SKM-1 treated with dmso at 0.1 percent for 144 hours (cell line): ENCODE measurements at regions not wholly inside any gene's neighbourhood (a gene's known extent, or its start where the extent isn't known, plus 50 kb on each side); places are given as distances from the start of the nearest gene placed in this dataset.
"Not testable (repeated sequence)": the region's sequence is repeated elsewhere in the genome, so short reads cannot be mapped to it uniquely, and the experiment has no call there.

ENCODE experiments used
- DNase-seq: peaks from one replicate; lab custom pipeline; 2025; ENCODE audit not compliant: unreplicated experiment; lab: John Stamatoyannopoulos, UW

DNA sequence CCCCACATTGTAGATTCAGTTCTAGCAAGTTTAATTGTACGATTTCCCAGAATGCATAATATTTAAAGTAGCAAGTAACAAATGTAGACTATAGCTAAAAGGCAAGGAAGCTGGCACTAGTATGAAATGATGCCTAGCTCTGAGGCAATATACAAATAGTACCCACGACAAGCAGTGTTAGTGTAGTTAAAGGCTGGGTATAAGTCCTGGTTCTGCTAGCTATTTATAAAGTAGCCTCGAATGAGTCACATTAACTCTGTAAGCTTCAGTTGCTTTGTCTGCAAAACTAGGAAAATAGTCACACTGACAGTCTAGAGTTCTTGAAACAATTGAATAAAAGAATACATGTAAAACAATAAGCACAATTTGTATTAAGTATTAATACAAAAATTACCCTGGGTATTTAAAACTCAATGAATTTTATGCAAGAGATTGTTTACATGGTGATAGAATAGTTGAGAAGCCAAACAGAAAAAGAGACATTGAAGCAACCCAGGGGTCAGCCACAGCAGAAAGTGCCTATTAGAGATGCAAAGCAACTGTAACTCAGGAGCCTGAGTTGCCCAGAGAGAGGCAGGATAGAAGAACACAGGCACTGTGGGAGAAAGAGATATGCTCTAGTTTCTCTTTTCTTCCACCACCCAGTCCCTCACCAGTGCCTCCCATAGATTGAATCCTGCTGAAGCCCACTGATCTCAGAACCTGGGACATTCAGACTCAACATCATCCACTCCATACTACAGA, 949.0 kb downstream of the C4orf33 start:
- DNase-seq = no peak

GRCh38 chr4:130053723-130054122, 957.8 kb downstream of the C4orf33 start:
- DNase-seq = no peak

DNA sequence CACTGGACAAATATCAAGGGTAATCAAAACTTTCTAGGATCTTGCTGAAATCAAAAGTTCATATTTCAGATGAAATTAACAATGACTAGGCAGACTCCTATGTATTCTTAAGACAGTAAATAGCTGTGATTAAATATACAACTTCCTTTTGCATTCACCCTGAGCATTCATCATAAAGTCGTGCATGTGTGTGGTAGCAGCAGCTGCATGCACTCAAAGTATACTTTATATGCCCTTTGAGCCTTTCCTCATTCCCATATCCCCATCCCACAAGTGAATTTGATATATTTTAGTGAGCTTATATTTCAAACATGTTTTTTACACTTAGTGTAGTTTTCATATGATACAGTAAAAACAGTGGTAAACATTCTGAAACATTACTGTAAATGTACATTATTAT, 959.0 kb downstream of the C4orf33 start:
- DNase-seq = no peak

GRCh38 chr4:130056286-130056685, 960.3 kb downstream of the C4orf33 start:
- DNase-seq = no peak

DNA sequence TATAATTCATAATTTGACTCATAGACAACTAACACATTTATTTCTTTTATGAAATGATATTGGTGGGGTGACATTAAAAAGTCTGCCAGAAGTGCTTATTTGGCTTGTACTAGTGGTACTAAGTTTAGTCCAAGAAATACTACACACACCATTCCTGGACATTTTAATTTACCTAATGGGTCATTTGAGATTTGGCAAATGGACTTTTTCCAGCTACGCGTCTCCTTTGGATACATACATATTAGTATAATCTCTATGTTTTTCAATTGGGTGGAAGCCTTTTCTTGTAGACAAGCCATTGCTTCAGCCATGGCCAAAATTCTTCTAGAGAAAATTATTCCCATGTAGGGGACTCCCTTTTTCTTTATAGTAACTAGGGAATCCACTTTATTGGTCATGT, 968.5 kb downstream of the C4orf33 start:
- no peak for DNase-seq

GRCh38 chr4:130067419-130067818, 971.5 kb downstream of the C4orf33 start:
- DNase-seq = no peak

DNA sequence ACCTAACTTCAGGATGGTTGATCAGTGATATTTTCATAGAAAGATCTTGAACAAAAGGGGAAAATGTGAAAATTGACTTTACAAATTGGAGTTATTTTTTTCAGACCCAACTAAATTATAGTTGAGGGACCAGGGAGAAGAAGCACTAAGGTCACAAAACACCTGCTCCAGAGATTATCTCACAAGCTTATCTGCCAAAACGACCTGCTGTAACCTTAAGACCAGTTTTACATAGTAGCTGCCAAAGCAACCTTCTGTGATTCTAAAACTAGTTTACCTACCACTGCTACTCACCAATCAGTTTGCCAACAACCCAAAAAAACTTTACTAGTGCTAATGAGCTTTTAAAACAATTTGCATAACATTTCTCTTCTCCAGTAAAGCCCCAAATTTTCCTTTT, 972.1 kb downstream of the C4orf33 start:
- DNase-seq = no peak

DNA sequence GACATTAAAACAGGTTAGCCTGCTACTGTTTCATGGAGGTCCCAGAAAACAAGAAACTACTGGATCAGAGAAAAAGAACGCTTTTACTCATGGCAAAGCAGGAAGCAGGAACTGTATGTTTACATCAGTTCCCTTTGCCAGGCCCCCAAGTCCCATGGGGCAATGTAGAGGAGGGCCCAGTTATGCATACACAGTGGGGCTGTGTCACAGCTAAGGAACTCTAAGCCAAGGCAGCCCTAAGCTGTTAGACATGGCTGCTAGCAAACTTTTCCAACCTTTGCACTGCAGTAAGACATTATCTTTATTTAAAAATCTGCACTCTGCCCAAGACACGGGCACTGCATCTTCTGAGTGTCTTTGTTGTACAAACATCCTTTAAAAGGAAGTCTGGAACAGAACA, 975.8 kb downstream of the C4orf33 start:
- DNase-seq = no peak

GRCh38 chr4:130073145-130073790, 977.3 kb downstream of the C4orf33 start:
- DNase-seq = no peak

DNA sequence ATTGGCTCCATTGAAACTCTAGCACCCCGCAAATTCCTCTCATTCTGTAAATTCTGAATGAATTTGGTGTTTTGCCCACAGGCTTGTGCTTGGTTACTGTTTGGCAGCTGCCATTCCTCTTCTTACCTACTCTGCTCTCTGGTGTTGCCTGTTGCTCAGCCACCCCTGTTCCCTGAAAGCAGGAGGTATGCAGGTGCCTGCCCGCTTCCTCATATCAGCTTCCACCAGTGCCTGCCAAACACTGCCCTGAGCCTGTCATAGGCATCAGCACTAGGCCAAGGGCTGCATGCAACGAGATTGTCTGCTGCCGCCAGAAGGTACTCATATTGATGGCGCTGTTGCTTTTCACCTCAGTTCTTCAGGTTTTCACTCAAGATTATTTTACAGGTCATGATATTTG, 978.1 kb downstream of the C4orf33 start:
- no peak for DNase-seq

DNA sequence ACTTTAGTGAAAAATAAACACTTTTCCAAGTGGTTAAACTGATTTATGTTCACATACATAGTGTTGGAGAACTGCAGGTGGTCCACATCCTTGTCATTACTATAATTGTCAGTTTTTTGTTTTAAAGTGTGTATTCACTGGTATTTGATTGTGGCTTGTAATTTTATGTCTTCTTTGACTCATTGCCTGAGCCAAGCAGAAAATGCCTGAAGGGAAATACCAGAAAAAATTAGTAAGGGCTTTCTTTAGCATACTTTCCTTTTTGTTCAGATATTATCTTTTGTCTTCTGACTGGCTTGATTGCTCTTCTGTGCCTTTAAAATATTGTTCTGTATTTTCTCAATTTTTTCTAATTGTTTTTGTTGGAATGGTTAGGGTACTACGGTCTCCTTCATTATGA, 981.3 kb downstream of the C4orf33 start:
- no peak for DNase-seq

DNA sequence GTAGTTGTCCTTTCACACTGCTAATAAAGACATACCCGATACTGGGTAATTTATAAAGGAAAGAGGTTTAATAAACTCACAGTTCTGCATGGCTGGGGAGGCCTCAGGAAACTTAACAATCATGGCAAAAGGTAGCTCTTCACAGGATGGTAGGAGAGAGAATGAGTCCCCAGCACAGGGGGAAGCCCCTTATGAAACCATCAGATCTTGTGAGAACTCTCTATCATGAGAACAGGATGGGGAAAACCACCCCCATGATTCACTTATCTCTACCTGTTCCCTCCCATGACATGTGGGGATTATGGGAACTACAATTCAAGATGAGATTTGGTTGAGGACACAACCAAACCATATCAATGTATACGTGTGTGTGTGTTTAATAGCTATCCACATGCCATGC, 983.1 kb downstream of the C4orf33 start:
- not testable (repeated sequence) for DNase-seq

DNA sequence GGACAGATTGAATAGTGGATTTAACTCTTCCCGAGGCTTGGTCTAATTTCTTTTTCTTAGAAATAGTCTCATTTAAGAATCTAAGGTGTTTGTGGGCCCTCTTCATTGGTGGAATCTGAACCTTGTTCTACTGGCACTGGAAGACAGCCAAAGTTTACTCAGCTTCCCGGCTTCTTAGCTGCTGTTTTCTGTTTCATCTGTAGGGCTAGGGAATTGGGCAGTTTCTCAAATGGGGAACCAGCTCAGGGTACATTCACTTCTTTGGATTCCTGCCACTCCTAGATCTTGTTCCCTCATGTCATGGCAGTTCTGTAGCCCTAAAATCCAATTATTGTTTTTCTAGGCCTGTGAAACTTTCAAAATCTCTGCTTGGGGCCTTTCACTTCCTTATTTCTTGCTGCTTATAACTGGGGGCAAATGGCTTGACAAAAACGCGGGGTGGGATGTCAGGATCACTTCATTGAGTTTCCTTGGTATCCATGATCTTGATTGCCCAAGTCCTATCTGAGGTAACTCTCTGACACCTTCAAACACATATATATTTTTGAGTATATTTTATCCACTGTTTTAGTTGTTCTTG, 985.0 kb downstream of the C4orf33 start:
- no peak for DNase-seq

DNA sequence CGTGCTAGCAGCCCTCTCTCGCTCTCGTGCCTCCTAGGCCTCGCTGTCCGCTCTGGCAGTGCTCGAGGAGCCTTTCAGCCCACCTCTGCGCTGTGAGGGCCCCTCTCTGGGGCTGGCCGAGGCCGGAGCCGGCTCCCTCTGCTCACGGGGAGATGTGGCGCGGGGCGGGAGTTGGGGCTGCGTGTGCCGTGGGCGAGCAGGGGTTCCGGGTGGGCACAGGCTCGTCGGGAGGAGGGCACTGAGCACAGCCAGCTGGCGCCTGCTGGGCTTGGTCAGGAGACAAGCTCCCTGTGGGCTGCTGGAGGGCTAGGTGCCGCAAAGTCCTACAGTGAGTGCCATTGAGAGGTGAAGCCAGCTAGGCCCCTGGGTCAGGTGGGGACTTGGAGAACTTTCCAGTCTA, 994.5 kb downstream of the C4orf33 start:
- DNase-seq = no peak

DNA sequence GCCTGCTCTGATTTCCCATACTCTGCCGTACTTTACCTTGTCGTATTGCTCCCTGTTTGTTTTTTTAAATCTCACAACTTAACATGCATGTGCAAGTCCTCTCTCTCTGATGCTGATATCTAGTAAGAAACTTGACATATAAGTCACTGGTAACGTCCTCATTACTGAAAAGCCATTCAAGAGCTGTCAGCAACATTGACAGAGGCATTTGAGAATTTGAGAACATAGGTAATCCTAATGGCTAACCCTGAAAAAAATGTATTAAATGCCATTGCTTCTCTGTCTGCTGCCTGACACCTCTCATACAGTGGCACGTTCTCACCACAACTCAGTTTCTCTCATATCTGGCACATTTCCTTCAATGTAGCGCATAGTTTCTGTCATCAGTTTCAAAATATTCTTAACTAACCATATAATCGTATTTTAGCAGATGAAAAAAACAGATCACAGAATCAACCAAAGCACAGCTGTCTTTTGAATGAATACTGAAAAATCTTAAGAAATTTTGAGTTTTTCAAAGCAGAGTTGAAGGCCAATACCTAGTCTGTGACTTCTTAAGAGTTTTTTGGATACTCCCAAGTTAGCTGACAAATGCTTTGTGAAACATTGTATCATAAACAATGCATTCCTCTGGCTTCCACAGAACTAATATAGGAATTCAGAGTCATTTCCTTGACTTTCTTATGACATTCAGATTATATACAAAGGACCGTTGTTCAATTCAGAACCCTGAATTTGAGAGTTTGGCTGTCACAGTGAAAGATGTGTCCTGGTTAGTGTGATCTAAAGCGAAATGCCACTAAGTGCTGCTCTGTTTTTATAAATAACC, 996.4 kb downstream of the C4orf33 start:
- no peak for DNase-seq

- no peak for DNase-seq
These were observed 1003.2 kb downstream of the C4orf33 start for GRCh38 chr4:130099105-130099504.

DNA sequence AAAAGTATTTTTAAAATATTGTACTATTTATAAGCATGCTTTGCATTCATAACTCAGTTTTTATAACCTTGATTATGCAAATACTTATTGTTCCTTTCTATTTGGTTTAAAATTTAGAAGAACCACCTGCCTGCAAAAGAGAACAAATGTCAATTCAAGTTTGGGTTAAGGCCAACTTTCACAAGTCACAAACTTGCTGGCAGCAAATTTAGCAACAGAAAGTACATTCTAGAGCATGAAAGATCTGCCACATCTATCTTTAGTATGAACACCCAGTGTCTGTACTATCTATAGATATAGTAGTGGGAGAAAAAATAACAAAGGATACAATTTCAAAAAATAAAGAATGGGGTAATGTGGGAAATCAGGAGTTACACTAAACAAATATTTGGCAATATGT, 1014.2 kb downstream of the C4orf33 start:
- no peak for DNase-seq

DNA sequence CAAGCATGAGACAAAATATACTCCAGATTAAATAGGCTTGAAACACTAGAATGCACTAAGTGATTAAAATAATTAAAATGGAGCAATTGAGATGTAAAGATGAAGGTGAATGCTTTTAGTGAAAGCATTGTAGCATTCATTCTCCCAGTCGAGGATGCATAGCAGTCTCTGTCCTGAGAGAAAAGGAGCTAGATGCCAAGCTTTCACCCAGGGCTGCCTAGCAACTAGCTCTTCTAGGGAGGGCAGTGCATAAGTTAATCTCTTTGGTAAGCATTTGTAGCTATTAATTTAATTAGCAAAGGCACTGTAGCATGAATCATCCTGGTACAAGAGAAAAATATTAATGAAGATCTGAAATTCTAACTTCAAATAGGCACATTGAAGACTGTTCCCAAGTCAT, 1014.8 kb downstream of the C4orf33 start:
- no peak for DNase-seq

GRCh38 chr4:130124066-130124465, 1028.1 kb downstream of the C4orf33 start:
- DNase-seq = no peak

DNA sequence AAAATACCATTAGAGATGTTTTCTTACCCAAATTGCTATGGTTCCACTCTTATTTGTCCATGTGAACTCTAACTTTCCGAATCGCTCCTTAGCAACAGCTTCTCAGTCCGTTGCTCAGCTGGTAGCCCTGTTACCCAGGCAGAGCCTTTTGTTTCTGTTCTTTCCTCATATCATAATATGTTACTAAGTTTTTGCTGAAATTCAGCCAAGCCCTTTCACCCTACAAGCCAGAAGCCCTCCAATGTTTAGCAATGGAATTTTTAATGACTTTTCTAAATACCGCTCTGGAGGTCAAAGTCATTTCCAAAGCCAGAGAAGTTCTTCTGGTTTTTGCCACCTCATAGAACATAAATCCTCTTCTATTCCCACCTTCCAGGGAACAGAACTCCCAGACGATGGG, 1029.5 kb downstream of the C4orf33 start:
- no peak for DNase-seq

GRCh38 chr4:130127297-130127696, 1031.3 kb downstream of the C4orf33 start:
- no peak for DNase-seq

DNA sequence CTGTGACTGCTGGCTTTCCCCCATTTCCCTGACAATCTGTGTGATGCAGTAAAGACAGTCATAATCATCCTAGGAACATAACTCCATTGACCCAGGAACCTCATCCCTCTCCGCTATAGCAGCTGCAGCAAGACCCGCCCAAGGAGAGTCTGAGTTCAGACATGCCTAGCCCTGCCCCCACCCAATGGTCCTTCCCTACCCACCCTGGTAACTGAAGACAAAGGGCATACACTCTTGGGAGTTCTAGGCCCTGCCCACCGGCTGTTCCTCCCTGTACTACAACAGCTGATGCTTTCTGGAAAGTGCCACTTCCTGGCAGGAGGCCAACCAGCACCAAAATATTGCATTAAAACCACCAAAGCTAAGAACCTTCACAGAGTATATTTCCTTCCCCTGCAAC, 1035.6 kb downstream of the C4orf33 start:
- no peak for DNase-seq
